ENCODE measurements at regions not wholly inside any gene's neighbourhood (a gene's known extent, or its start where the extent isn't known, plus 50 kb on each side); places are given as distances from the start of the nearest gene placed in this dataset.

GRCh38 chr2:67625690-67626475 is 228.8 kb downstream of the ETAA1 start:
- TF ChIP-seq CTCF (IDR thresholded peaks at IDR 0.05 in 4 of 5, conservative IDR thresholded peaks at IDR 0.05 in 1 of 5) (no peak), POLR2A (IDR thresholded peaks at IDR 0.05) (no peak)

All from gastrocnemius medialis (tissue), 4 donors.